ENCODE measurements at regions not wholly inside any gene's neighbourhood (a gene's known extent, or its start where the extent isn't known, plus 50 kb on each side); places are given as distances from the start of the nearest gene placed in this dataset.

DNA sequence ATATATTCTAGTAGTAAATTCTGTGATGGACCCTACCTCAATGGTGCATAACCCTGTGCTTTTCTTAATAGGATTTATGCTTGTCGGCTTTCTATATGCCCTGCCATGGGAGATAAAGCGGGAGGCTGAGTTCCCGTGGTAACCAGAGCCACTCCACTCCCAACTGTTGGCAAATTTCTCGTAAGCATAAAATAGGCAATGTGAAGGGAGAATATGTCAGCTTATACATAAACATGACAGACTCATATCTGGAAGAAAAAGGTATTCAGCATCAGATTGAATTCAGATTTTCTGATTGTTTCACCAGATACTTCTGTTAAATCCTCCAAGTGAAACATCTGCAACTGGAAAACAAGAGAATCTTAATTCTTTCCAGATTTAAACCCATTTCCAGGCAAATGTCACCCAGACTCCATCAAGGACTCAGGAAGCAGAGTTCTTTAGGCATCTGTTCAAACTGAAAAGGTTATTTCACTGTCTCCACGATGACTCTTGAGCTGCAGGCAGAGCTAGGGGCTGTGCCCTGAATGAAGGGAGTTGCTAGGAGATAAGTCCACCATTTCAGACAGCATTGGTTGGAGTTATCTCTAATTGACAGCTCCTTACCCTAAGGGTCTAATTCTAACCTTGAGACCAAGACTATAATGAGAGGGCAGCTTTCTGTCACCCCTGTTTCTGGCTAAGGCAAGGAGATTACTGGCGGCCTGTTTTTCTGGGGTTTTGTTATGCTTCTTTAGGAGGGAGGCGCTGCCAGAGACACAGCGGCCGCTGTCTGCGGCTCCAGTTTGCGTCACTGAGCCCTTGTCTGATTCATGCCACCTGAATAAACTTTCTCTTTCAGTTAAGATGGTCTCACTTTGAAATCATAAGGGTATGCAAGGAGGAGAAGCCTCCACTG is 381.3 kb downstream of the SOX11 start:
- ChIA-PET POLR2A (no interaction called here), CTCF (no interaction called here)
- no peak for ATAC-seq (ENCODE audit: low read depth)
- no peak for DNase-seq
- Mint-ChIP-seq H3K9me3 (no peaks in the 10 kb centered on the region), H3K27me3 (no peaks in the 10 kb centered on the region), H3K27ac (no peak overlapping the region), H3K4me1 (no peaks in the 10 kb centered on the region), H3K36me3 (ENCODE audit: low read depth) (no peaks in the 10 kb centered on the region), H3K4me3 (no peak overlapping the region)
- TF ChIP-seq, protein P1, sequence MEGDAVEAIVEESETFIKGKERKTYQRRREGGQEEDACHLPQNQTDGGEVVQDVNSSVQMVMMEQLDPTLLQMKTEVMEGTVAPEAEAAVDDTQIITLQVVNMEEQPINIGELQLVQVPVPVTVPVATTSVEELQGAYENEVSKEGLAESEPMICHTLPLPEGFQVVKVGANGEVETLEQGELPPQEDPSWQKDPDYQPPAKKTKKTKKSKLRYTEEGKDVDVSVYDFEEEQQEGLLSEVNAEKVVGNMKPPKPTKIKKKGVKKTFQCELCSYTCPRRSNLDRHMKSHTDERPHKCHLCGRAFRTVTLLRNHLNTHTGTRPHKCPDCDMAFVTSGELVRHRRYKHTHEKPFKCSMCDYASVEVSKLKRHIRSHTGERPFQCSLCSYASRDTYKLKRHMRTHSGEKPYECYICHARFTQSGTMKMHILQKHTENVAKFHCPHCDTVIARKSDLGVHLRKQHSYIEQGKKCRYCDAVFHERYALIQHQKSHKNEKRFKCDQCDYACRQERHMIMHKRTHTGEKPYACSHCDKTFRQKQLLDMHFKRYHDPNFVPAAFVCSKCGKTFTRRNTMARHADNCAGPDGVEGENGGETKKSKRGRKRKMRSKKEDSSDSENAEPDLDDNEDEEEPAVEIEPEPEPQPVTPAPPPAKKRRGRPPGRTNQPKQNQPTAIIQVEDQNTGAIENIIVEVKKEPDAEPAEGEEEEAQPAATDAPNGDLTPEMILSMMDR (IDR thresholded peaks at IDR 0.05): no peak
- intact Hi-C loops (cut with micrococcal nuclease): no loop called here

DNA sequence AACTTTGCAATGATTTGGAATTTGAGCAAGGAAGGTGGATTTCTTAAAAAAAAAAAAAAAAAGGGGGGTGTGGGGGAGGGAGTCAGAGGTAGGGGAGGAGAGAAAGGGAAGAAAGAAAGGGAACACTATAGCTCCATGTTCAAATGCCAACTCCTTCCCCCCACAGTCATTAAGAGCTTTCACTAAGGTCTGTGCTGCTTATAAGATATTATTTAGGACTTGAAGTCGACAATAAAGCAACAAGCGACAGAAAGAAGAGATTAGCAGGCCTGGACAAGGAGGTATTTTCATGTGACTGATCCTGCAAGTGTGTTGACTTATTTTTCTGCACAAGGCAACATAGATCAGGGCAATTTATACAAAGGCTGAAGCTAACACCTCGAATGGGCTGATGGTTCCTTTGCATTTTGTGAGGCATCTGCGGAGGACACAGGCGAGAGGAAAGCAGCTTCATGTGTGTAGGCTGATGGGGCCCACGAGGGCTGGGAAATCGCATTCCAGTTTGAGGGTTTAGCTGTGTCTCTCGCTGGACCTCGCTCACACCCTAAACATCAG is 382.0 kb downstream of the SOX11 start:
- Mint-ChIP-seq H3K9me3 (no peaks in the 10 kb centered on the region), H3K36me3 (ENCODE audit: low read depth) (no peaks in the 10 kb centered on the region), H3K27ac (no peak overlapping the region), H3K27me3 (no peaks in the 10 kb centered on the region), H3K4me3 (no peak overlapping the region), H3K4me1 (no peaks in the 10 kb centered on the region)
- ATAC-seq (ENCODE audit: low read depth): no peak
- intact Hi-C loops (cut with micrococcal nuclease): no loop called here
- TF ChIP-seq, protein P1 (IDR thresholded peaks at IDR 0.05): no peak
- ChIA-PET CTCF (no interaction called here), POLR2A (interaction anchor here (0.5 kb wide), 1 partner anchor 173 kb away, joined by 3 read pairs; no protein-coding TSS in a partner anchor)
- no peak for DNase-seq

DNA sequence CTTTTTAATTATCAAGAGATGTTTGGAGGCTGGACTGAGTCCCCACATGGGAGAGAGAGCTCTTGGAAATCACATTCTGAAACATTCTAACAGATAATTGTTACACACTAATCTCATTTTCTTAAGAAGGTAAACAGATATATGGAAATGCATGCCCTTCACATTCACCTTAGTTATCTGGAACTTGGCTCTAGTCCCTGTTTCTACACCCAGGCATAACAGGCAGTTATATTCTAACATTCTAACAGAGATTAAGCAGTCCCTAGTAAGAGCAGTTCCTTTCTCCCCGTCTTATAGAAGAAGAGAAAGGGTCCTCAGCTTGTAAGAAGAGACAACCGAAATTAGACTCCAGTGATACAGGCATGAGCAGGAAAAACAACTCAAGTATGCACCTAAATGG is 385.4 kb downstream of the SOX11 start:
- H3K4me1 Mint-ChIP-seq: no peaks in the 10 kb centered on the region
- CTCF ChIA-PET: no interaction called here
- ATAC-seq (ENCODE audit: low read depth) (no peak), DNase-seq (no peak)
- POLR2A ChIA-PET: no interaction called here
- intact Hi-C loops (cut with micrococcal nuclease): no loop called here
- no peaks in the 10 kb centered on the region for H3K36me3 Mint-ChIP-seq (ENCODE audit: low read depth)
- H3K4me3 Mint-ChIP-seq: no peak overlapping the region
- no peaks in the 10 kb centered on the region for H3K27me3 Mint-ChIP-seq
- TF ChIP-seq, protein P1 (IDR thresholded peaks at IDR 0.05): no peak
- no peaks in the 10 kb centered on the region for H3K9me3 Mint-ChIP-seq
- H3K27ac Mint-ChIP-seq: no peak overlapping the region

DNA sequence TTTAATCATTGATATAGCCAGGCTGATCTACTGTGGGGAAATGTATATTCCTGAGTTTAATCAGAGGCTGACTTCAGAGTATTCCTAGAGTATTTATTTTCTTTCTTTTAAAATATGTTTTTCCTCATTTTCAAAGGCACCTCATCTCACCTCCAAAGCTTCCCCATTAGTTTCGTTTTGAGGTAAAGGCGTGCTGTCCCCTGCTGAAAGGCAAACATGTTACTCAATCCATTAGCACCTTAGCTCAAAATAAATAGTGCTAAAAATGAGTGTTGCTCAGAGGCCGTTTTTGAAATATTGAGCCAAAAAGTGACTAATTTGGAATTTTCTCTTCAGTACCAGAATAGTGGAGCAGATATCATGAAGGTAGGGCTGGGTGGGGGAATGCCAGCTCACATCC is 386.2 kb downstream of the SOX11 start:
- ChIA-PET POLR2A (no interaction called here), CTCF (no interaction called here)
- TF ChIP-seq, protein P1 (IDR thresholded peaks at IDR 0.05): no peak
- no peak for DNase-seq
- H3K4me1 Mint-ChIP-seq: no peaks in the 10 kb centered on the region
- no peak overlapping the region for H3K4me3 Mint-ChIP-seq
- H3K9me3 Mint-ChIP-seq: no peaks in the 10 kb centered on the region
- no peaks in the 10 kb centered on the region for H3K36me3 Mint-ChIP-seq (ENCODE audit: low read depth)
- no peak overlapping the region for H3K27ac Mint-ChIP-seq
- H3K27me3 Mint-ChIP-seq: no peaks in the 10 kb centered on the region
- intact Hi-C loops (cut with micrococcal nuclease): no loop called here
- no peak for ATAC-seq (ENCODE audit: low read depth)

DNA sequence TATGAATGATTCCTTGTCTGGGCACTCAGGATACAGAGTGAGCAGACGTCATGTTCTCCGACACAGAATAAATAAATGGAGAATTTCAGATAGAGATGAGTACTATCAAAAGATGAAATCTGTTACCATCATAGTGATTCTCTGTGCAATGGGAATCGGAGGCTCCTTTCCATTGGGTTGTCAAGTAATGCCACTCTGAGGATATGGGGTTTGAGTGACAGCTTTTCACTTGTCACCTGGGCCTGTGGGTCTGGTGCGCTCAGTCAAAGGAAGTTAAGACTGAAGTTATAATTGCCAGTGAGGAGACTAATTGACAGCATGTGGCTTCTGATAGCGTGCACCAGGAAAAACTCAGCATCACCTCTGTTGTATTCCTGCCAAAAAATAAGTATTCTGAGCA is 387.2 kb downstream of the SOX11 start:
- no peak for DNase-seq

More for the DNA sequence above, 387.2 kb downstream of the SOX11 start:
- H3K27ac Mint-ChIP-seq: no peak overlapping the region
- no peaks in the 10 kb centered on the region for H3K9me3 Mint-ChIP-seq
- ChIA-PET POLR2A (no interaction called here), CTCF (no interaction called here)
- TF ChIP-seq, protein P1 (IDR thresholded peaks at IDR 0.05): no peak
- no peaks in the 10 kb centered on the region for H3K4me1 Mint-ChIP-seq
- ATAC-seq (ENCODE audit: low read depth): no peak
- intact Hi-C loops (cut with micrococcal nuclease): no loop called here
- H3K4me3 Mint-ChIP-seq: no peak overlapping the region
- no peaks in the 10 kb centered on the region for H3K36me3 Mint-ChIP-seq (ENCODE audit: low read depth)
- H3K27me3 Mint-ChIP-seq: no peaks in the 10 kb centered on the region

All from activated B cell treated with CpG ODN at 0.5 μM for 24 hours (primary cell).